OCI-LY7 (cell line): ENCODE measurements at regions not wholly inside any gene's neighbourhood (a gene's known extent, or its start where the extent isn't known, plus 50 kb on each side); places are given as distances from the start of the nearest gene placed in this dataset.

Experiments used
- EZH2phosphoT487 ChIP-seq: fragments of 200-600 bp; sonication (generic); IDR thresholded peaks from 2 replicates; pipeline ENCODE4 v1.6.1; 2018; ENCODE audit warnings: low read depth, borderline replicate concordance, mild to moderate bottlenecking, mixed run types, antibody characterized with exemption, low read length, moderate library complexity, mixed read lengths
- TF ChIP-seq, protein P1 (sequence below): fragments of 200-600 bp; sonication (generic); conservative IDR thresholded peaks from 2 replicates; pipeline ENCODE4 v1.5.1; 2014; ENCODE audit warnings: mild to moderate bottlenecking, antibody characterized with exemption, low read length, moderate library complexity, mixed read lengths

- TF ChIP-seq, protein P1, sequence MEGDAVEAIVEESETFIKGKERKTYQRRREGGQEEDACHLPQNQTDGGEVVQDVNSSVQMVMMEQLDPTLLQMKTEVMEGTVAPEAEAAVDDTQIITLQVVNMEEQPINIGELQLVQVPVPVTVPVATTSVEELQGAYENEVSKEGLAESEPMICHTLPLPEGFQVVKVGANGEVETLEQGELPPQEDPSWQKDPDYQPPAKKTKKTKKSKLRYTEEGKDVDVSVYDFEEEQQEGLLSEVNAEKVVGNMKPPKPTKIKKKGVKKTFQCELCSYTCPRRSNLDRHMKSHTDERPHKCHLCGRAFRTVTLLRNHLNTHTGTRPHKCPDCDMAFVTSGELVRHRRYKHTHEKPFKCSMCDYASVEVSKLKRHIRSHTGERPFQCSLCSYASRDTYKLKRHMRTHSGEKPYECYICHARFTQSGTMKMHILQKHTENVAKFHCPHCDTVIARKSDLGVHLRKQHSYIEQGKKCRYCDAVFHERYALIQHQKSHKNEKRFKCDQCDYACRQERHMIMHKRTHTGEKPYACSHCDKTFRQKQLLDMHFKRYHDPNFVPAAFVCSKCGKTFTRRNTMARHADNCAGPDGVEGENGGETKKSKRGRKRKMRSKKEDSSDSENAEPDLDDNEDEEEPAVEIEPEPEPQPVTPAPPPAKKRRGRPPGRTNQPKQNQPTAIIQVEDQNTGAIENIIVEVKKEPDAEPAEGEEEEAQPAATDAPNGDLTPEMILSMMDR, result no peak
- TF ChIP-seq EZH2phosphoT487, result no peak
Observed at GRCh38 chr5:136511046-136511445, 145.7 kb upstream of the TRPC7 start.
